GM18873 (cell line): ENCODE measurements at regions not wholly inside any gene's neighbourhood (a gene's known extent, or its start where the extent isn't known, plus 50 kb on each side); places are given as distances from the start of the nearest gene placed in this dataset.
"Not testable (repeated sequence)": the region's sequence is repeated elsewhere in the genome, so short reads cannot be mapped to it uniquely, and the experiment has no call there.

Experiments used
- ATAC-seq: cut with Tn5 transposase; IDR thresholded peaks from one replicate; pipeline ENCODE4 v1.9.1; 2021; ENCODE audit warnings: mild to moderate bottlenecking, moderate library complexity, moderate number of reproducible peaks; ENCODE audit not compliant: unreplicated experiment, low FRiP score

- no peak for ATAC-seq
Measured at GRCh38 chr1:90318431-90318830, 323.5 kb downstream of the ZNF326 start.

DNA sequence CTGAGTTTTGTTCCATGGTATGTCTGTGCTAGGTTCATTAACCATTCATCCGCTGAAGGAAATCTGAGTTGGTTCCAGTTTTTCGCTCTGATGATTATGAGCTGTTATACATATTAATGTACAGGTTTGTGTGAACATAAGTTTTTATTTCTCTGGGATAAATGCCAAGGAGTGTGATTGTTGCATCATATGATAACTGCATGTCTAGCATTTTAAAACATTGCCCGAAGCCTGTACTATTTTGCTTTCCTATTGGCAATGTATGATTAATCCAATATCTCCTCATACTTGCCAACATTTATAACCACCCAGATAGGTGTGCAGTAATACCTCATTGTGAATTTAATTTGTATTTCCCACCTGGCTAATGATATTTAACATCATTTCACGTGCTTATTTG, 322.7 kb downstream of the ZNF326 start:
- no peak for ATAC-seq

DNA sequence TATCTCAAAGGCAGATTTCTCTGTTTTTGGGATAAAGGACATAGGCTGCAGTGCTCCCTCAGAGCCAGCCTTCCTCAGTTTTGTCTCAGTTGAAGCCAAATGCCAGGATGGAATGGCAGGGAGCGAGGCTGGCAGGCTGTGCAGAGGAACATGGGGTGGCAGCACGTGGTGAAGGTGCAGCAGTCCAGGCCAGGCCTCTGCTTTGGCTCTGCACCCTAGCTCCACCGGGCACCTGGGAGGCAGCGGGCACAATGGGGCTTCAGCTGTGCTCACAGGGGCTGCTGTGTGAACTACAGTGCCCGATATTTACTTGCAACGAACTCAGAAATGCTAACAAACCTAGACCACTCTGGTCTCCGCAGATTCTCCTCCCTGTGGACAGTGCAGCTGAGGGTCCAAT, 319.6 kb downstream of the ZNF326 start:
- no peak for ATAC-seq

DNA sequence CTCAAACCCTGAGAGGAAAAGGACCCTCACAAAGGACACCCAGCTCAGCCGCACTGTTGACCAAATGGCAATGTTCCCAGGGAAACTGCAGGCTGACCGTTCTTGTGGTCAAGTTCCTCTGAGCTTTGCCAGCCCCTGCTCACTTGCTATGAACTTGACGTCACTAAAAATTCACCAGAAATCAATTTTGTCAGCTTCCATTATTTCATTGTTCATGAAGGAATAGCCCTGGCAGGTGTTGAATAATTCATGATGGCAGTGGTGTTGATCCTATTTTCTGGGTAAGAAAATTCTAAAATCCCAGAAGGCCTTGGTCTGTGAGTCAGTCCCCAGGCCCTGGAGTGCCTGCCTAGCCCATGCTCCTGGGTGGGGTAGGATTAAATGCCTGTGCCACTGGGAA, 318.9 kb downstream of the ZNF326 start:
- ATAC-seq, result no peak

DNA sequence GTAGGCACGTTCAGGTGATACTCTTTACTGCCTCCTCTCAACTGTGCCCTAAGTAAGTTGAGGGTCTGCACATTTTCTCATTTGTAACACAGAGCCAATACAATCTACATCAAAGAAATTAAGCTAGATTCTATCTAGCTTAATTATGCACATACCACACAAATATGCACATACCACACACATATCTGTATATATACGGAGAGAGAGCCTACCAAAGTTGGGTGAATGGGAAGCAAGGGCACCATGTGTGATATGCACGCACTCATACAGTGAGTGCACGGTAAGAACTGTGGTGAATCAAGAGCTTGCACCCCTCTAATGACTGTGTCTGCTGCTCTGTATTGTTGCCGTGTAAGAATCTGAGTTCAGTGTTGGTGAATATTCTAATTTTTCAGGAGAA, 314.9 kb downstream of the ZNF326 start:
- no peak for ATAC-seq

DNA sequence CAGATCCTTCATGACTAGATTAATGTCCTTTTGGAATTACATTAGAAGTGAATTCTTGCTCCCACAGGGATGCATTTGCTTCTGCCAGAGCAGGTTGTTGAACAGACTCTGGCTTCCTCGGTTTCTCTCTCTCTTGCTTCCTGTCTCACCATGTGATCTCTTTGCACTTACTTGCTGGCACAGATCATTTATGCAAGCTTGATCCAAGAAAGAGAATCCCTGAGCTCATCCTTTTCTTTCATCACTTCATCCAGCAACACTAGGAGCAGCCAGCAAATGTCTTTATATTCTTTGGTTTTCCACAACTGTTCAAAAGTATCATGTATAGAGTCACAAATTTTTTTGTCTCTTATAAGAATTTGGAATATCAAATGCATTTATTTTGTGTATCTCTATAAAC, 313.5 kb downstream of the ZNF326 start:
- no peak for ATAC-seq

GRCh38 chr1:90305577-90305976, 310.7 kb downstream of the ZNF326 start:
- no peak for ATAC-seq

GRCh38 chr1:90296327-90296726, 301.4 kb downstream of the ZNF326 start:
- no peak for ATAC-seq

- ATAC-seq, result no peak
Measured at GRCh38 chr1:90295534-90295933, 300.6 kb downstream of the ZNF326 start.

DNA sequence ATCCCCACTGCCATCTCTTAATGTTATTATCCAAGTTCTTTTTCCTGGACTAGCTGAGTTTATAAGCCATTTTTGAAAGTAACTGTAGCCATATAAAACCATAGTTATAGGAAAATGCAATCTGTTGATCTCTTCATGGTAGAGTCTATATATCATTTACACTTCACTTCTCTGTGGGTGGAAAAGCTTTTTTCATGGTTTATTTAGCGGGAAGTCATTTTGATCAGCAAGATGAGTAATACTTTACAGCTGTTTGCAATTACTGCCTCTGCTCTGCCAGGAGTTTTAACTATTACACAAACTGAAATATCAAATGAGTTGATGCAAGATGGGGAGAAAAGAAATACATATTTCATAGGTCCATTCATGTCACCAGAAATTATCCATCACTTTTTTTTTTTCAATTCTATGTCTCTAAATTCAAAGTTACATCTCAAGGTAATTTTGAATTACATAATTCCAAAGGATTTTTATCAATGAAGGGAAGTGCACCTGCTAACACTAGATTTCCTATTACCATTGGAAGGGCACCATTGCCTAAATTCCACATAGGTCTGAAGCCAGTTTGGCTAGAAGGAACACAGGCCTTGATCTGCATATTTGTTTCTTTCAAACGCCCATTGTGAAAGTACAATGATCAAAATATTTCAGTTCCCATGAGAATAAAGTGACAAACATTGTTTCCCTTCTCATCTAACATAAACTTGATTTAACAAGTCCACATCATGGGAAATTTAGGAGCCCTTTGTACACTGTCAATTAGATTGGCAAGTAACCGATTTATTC, 296.7 kb downstream of the ZNF326 start:
- ATAC-seq, result no peak

GRCh38 chr1:90282811-90283210, 287.9 kb downstream of the ZNF326 start:
- ATAC-seq, result no peak

DNA sequence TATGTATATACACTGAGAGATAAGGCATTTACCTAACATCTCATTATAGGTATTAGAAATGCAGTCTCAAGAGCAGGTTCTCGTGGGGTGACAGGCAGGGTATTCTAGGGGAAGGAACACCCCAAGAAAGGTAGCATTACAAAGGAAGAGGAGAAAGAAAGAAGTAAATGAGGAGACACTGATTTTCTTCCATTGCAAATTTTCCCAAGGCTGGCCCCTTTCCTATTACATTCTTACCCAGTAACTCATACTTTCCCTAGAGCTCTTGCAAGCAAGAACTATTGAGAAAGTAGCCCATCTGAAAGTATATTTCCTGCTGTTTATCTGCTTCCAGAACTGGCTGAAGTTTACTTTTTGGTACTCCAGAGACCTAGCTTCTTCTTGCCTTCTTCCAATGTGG, 287.0 kb downstream of the ZNF326 start:
- ATAC-seq, result not testable (repeated sequence)

DNA sequence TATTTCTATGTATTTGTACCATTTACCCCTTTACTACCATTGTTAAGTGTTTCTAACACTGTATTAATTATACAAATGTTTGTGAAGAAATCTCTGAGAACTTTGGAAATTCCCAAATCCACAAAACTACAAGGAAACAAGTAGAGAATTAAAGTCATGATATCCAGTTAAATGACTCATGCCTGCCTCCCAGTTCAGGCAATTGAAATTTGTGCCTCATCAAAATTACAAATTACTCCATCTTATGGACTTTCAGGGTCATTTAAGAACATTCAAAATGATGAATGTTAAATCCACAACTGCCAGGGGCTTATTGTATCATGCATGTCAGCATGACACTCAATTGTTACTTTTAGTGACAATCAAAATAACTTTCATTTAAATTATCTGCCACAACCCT, 282.4 kb downstream of the ZNF326 start:
- ATAC-seq, result no peak

GRCh38 chr1:90274376-90274775, 279.5 kb downstream of the ZNF326 start:
- ATAC-seq, result no peak

DNA sequence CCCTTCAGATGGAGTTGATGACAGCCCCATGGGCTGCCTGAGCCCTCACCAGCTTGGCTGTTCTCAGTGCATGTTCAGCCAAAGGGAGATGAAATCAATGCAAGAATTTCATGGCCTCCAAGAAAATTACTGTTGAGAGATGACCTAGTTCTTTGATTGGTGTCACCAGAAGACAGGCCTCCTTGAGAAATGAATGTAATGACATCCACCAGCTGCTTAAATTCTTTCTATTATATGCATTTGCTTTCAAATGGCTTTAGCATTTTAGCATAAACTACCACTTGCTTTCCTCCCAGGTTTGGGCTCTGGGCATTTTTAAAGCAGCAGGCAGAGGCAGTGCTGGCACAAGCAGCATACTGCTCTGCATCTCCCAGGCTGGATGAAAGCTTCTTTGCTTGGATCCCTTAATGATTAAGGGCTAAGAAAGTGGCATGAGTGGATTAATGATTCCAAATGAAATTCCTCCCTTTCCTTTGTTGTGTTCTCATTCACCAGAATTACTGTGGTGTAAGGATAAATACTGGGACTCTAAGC, 278.4 kb downstream of the ZNF326 start:
- ATAC-seq, result no peak

GRCh38 chr1:90262791-90263190, 267.9 kb downstream of the ZNF326 start:
- ATAC-seq, result no peak

DNA sequence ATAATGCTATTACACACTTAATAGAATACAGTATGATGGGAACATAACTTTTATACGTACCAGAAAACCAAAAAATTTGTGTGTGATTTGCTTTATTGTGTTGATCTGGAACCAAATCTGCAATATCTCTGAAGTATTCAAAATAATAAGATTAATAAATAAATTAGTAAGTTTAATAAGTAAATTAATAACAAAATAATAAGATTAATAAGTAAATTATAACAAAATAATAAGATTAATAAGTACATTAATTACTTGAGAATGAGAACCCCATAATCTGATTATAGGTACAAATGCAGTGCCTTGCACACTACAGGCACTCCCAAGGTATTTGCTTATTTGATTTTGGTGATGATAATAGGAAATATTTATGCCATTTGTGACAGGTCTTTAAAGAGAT, 267.4 kb downstream of the ZNF326 start:
- no peak for ATAC-seq

GRCh38 chr1:90246069-90246468, 251.2 kb downstream of the ZNF326 start:
- ATAC-seq, result no peak

DNA sequence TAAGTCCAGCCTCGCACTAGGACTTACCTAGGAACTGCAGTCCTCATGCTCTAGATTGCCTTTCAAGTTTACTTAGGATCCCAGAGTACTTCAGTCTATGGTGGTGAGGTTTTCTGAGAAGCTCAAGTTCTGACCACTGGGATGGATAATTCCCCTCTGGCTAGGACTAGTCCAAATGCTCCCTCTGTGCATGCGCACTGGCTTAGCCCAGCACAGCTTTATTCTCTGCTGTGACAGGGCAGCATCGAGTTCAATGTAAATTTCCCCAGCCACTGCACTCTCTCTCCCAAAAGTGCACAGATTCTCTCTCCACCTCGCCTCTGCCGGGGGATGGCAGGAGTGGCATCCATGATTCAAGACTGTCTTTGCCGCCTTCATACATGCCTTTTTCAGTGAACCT, 241.6 kb downstream of the ZNF326 start:
- no peak for ATAC-seq

DNA sequence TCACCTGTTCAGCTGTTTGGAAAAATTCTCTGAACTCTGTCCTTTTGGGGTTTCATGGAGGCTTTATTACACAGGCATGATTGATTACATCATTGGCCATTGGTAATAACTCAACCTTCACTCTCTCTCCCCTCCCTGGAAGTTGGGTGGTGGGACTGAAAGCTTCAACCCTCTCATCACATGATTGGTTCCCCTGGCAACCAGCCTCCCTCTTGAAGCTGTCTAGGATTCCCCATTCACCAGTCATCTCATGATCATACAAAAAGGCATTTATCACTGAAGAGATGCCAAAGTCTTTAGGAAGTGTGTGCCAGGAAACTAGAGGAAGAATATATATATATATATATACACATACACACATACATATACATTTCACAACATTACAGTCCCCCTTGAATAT, 228.5 kb downstream of the ZNF326 start:
- ATAC-seq, result no peak

- ATAC-seq, result no peak
Measured at GRCh38 chr1:90220941-90221693, 226.2 kb downstream of the ZNF326 start.

DNA sequence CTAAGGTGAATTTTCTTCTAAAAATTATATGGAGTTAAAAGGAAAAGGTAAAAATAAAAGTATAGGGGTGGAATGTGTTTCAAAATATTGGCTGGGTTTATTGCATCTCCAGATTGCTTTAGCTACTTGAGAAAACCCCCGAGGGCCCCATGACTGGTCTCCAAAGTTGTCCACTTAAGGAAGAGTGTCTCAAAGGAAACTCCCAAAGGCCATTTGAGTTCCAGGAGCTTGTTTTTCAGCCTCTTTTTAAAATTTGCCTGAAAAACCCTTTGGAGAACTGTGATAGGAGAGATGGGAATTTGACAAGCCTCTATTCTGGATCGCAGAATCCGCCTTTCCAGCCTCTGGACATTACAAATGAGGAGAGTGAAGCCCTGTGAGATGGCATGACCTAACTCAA, 225.6 kb downstream of the ZNF326 start:
- ATAC-seq, result no peak
